WTC11 (cell line): ENCODE measurements at regions not wholly inside any gene's neighbourhood (a gene's known extent, or its start where the extent isn't known, plus 50 kb on each side); places are given as distances from the start of the nearest gene placed in this dataset.

Experiments used
- ATAC-seq: fragments of 200-7000 bp; cut with Tn5 transposase; 2 replicates; pipeline ENCODE4 v1.10.0; 2021; ENCODE audit warnings: mild to moderate bottlenecking, moderate library complexity
- CTCF ChIA-PET: fragments of 300-600 bp; sonication (Branson Sonifier 250); formaldehyde crosslinking; loops from one replicate; lab custom pipeline; 2021; ENCODE audit warnings: antibody characterized with exemption; lab: Charles Lee
- POLR2A ChIA-PET: fragments of 350-600 bp; sonication (Branson Sonifier 250); formaldehyde crosslinking; loops from one replicate; lab custom pipeline; 2021; ENCODE audit warnings: antibody characterized with exemption; lab: Charles Lee
- DNase-seq: peaks from one replicate; pipeline ENCODE4 v3.0.0; 2021; ENCODE audit warnings: low spot score
- H3K27ac Mint-ChIP-seq: 2 replicates; pipeline ENCODE4 v1.8.0; 2021; ENCODE audit warnings: mixed read lengths
- H3K27me3 Mint-ChIP-seq: 2 replicates; pipeline ENCODE4 v1.8.0; 2021; ENCODE audit warnings: low read depth, mild to moderate bottlenecking, moderate library complexity, mixed read lengths
- H3K36me3 Mint-ChIP-seq: 2 replicates; pipeline ENCODE4 v1.8.0; 2021; ENCODE audit warnings: mixed read lengths
- H3K4me1 Mint-ChIP-seq: 2 replicates; pipeline ENCODE4 v1.8.0; 2022; ENCODE audit warnings: mixed read lengths
- H3K4me3 Mint-ChIP-seq: 2 replicates; pipeline ENCODE4 v1.8.0; 2021; ENCODE audit warnings: mild to moderate bottlenecking, moderate library complexity, mixed read lengths
- H3K9me3 Mint-ChIP-seq: 2 replicates; pipeline ENCODE4 v1.8.0; 2021; ENCODE audit warnings: mixed read lengths
- ATF1 ChIP-seq: sonication (generic); formaldehyde crosslinking; IDR thresholded peaks from 2 replicates; pipeline ENCODE4 v1.8.1; 2023; ENCODE audit warnings: mild to moderate bottlenecking, moderate library complexity, missing genetic modification reagents
- CBFB ChIP-seq: sonication (generic); formaldehyde crosslinking; IDR thresholded peaks from 2 replicates; pipeline ENCODE4 v1.8.1; 2022; ENCODE audit warnings: mild to moderate bottlenecking, low read depth, missing genetic modification reagents
- ELF4 ChIP-seq: sonication (generic); formaldehyde crosslinking; IDR thresholded peaks from 2 replicates; pipeline ENCODE4 v1.8.1; 2022; ENCODE audit warnings: low read depth, mild to moderate bottlenecking, moderate library complexity, missing genetic modification reagents
- ESRRA ChIP-seq: sonication (generic); formaldehyde crosslinking; IDR thresholded peaks from 2 replicates; pipeline ENCODE4 v1.8.1; 2022; ENCODE audit warnings: mild to moderate bottlenecking, missing genetic modification reagents, borderline replicate concordance
- GRHL2 ChIP-seq: fragments of 250-450 bp; sonication (Bioruptor Pico); IDR thresholded peaks from 2 replicates; pipeline ENCODE4 v1.8.0; 2022; ENCODE audit warnings: mild to moderate bottlenecking, moderate library complexity; ENCODE audit not compliant: insufficient replicate concordance, severe bottlenecking
- HMGA2 ChIP-seq: fragments of 250-450 bp; sonication (Bioruptor Pico); IDR thresholded peaks from 2 replicates; pipeline ENCODE4 v1.4.0; 2021; ENCODE audit warnings: mild to moderate bottlenecking, moderate library complexity
- IRF2 ChIP-seq: sonication (generic); formaldehyde crosslinking; IDR thresholded peaks from 2 replicates; pipeline ENCODE4 v1.8.0; 2022; ENCODE audit warnings: low read depth, missing genetic modification reagents, borderline replicate concordance
- JUN ChIP-seq: sonication (generic); formaldehyde crosslinking; IDR thresholded peaks from 2 replicates; pipeline ENCODE4 v1.8.0; 2023; ENCODE audit warnings: mild to moderate bottlenecking, missing genetic modification reagents
- NR2C2 ChIP-seq: sonication (generic); formaldehyde crosslinking; IDR thresholded peaks from 2 replicates; pipeline ENCODE4 v1.8.0; 2022; ENCODE audit warnings: mild to moderate bottlenecking, missing genetic modification reagents
- RELA ChIP-seq: sonication (generic); formaldehyde crosslinking; IDR thresholded peaks from 2 replicates; pipeline ENCODE4 v1.8.1; 2022; ENCODE audit warnings: missing genetic modification reagents, mild to moderate bottlenecking, borderline replicate concordance
- TP53 ChIP-seq: sonication (generic); formaldehyde crosslinking; IDR thresholded peaks from 2 replicates; pipeline ENCODE4 v1.8.1; 2023; ENCODE audit warnings: mild to moderate bottlenecking, missing genetic modification reagents
- ZNF232 ChIP-seq: sonication (generic); formaldehyde crosslinking; IDR thresholded peaks from 2 replicates; pipeline ENCODE4 v1.8.0; 2022; ENCODE audit warnings: mild to moderate bottlenecking, missing genetic modification reagents
- ZNF263 ChIP-seq: sonication (generic); formaldehyde crosslinking; IDR thresholded peaks from 2 replicates; pipeline ENCODE4 v1.8.1; 2022; ENCODE audit warnings: low read depth, mild to moderate bottlenecking, moderate library complexity, missing genetic modification reagents
- ZNF317 ChIP-seq: sonication (generic); formaldehyde crosslinking; IDR thresholded peaks from 2 replicates; pipeline ENCODE4 v1.8.1; 2023; ENCODE audit warnings: low read depth, mild to moderate bottlenecking, moderate library complexity, missing genetic modification reagents, borderline replicate concordance
- ZNF396 ChIP-seq: fragments of 250-450 bp; sonication (Bioruptor Pico); IDR thresholded peaks from 2 replicates; pipeline ENCODE4 v1.8.0; 2021; ENCODE audit warnings: mild to moderate bottlenecking, moderate library complexity, borderline replicate concordance
- ZNF671 ChIP-seq: fragments of 250-450 bp; sonication (Bioruptor Pico); IDR thresholded peaks from 2 replicates; pipeline ENCODE4 v1.8.0; 2021; ENCODE audit warnings: mild to moderate bottlenecking
- TF ChIP-seq, protein P1 (sequence below): sonication (generic); formaldehyde crosslinking; IDR thresholded peaks from 2 replicates; pipeline ENCODE4 v1.8.0; 2023; ENCODE audit warnings: mild to moderate bottlenecking, missing genetic modification reagents
- TF ChIP-seq, protein P2 (sequence below): sonication (generic); formaldehyde crosslinking; IDR thresholded peaks from 2 replicates; pipeline ENCODE4 v1.8.1; 2022; ENCODE audit warnings: low read depth, missing genetic modification reagents, borderline replicate concordance
- TF ChIP-seq, protein P3 (sequence below): sonication (generic); formaldehyde crosslinking; IDR thresholded peaks from 2 replicates; pipeline ENCODE4 v1.8.0; 2023; ENCODE audit warnings: missing genetic modification reagents
- TF ChIP-seq, protein P4 (sequence below): sonication (generic); formaldehyde crosslinking; IDR thresholded peaks from 2 replicates; pipeline ENCODE4 v1.8.1; 2023; ENCODE audit warnings: mild to moderate bottlenecking, moderate library complexity, missing genetic modification reagents
- TF ChIP-seq, protein P5 (sequence below): sonication (generic); formaldehyde crosslinking; IDR thresholded peaks from 2 replicates; pipeline ENCODE4 v1.8.1; 2023; ENCODE audit warnings: mild to moderate bottlenecking, missing genetic modification reagents

DNA sequence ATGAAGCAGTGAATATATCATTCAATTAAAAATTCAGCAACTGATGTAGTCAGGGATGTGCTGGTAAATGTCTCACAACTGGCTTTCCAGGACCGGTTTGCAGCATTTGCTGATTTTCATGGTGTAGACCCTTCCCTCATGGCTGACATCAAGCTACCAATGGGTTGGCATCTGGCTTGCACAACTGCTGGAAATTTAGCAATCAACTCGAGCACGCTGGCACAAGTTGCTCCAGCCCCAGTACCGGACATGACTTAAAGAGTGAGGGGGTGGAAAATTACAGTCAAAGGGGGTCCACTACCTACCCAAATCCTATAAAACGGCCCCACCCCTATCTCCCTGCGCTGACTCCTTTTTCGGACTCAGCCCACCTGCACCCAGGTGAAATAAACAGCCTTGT, 198.4 kb upstream of the NRP1 start:
- ATAC-seq (no peak), DNase-seq (no peak)
- no peak overlapping the region for H3K27ac Mint-ChIP-seq
- ChIA-PET POLR2A (no interaction called here), CTCF (no interaction called here)
- peaks cover 12% of the 10 kb centered on the region for H3K36me3 Mint-ChIP-seq
- peaks cover 35% of the 10 kb centered on the region for H3K4me1 Mint-ChIP-seq
- TF ChIP-seq IRF2 (CRISPR knock-in tag), result no peak
- TF ChIP-seq, protein P1, sequence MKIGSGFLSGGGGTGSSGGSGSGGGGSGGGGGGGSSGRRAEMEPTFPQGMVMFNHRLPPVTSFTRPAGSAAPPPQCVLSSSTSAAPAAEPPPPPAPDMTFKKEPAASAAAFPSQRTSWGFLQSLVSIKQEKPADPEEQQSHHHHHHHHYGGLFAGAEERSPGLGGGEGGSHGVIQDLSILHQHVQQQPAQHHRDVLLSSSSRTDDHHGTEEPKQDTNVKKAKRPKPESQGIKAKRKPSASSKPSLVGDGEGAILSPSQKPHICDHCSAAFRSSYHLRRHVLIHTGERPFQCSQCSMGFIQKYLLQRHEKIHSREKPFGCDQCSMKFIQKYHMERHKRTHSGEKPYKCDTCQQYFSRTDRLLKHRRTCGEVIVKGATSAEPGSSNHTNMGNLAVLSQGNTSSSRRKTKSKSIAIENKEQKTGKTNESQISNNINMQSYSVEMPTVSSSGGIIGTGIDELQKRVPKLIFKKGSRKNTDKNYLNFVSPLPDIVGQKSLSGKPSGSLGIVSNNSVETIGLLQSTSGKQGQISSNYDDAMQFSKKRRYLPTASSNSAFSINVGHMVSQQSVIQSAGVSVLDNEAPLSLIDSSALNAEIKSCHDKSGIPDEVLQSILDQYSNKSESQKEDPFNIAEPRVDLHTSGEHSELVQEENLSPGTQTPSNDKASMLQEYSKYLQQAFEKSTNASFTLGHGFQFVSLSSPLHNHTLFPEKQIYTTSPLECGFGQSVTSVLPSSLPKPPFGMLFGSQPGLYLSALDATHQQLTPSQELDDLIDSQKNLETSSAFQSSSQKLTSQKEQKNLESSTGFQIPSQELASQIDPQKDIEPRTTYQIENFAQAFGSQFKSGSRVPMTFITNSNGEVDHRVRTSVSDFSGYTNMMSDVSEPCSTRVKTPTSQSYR (CRISPR knock-in tag), result no peak
- no peak for TF ChIP-seq ZNF396 (CRISPR knock-in tag)
- H3K27me3 Mint-ChIP-seq, result no peaks in the 10 kb centered on the region
- no peak overlapping the region for H3K4me3 Mint-ChIP-seq
- H3K9me3 Mint-ChIP-seq, result peaks cover 20% of the 10 kb centered on the region

DNA sequence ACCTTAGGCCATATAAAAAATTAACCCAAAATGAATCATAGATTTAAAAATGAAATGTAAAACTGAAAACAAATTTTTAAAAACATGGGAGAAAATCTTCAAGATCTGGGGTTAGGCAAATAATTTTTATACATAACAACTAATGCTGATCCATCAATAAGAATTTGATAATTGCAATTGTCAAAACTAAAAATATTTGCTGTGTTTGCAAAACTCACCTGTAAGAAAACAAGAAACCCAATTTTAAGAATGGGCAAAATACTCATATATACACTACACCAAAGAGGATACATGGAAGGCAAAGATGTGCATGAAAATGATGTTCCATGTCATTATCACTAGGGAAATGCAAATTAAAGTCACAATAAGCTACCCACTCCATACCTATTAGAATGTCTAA, 194.8 kb upstream of the NRP1 start:
- ChIA-PET POLR2A (no interaction called here), CTCF (no interaction called here)
- Mint-ChIP-seq H3K36me3 (peaks cover 12% of the 10 kb centered on the region), H3K4me3 (no peak overlapping the region), H3K4me1 (peaks cover 33% of the 10 kb centered on the region), H3K9me3 (peaks cover 20% of the 10 kb centered on the region), H3K27ac (no peak overlapping the region), H3K27me3 (no peaks in the 10 kb centered on the region)
- no peak for ATAC-seq
- TF ChIP-seq IRF2 (CRISPR knock-in tag) (no peak), NR2C2 (CRISPR knock-in tag) (no peak), GRHL2 (CRISPR knock-in tag) (no peak), ZNF671 (CRISPR knock-in tag) (no peak), ZNF396 (CRISPR knock-in tag) (no peak), JUN (CRISPR knock-in tag) (no peak)
- TF ChIP-seq, protein P2, sequence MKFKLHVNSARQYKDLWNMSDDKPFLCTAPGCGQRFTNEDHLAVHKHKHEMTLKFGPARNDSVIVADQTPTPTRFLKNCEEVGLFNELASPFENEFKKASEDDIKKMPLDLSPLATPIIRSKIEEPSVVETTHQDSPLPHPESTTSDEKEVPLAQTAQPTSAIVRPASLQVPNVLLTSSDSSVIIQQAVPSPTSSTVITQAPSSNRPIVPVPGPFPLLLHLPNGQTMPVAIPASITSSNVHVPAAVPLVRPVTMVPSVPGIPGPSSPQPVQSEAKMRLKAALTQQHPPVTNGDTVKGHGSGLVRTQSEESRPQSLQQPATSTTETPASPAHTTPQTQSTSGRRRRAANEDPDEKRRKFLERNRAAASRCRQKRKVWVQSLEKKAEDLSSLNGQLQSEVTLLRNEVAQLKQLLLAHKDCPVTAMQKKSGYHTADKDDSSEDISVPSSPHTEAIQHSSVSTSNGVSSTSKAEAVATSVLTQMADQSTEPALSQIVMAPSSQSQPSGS (CRISPR knock-in tag), result no peak
- DNase-seq, result no peak

DNA sequence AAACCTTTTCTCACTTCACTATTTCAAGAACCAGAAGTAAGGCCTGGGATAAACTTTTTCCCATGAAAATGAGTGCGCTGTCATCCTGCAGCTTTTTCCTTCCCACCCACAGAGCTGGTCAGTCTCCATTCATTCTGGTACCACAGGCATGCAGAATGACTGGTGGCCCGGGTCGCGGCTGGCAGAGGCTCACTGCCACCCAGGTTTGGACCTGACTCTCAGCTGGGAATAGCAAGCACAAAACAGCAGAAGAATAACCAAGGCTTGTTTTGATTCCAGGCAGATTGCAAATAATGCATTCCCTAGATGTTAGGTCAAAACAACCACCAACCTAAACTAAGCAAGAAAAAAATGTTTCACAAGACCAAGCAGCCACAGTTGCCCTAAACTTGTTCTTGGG, 190.5 kb upstream of the NRP1 start:
- TF ChIP-seq, protein P3, sequence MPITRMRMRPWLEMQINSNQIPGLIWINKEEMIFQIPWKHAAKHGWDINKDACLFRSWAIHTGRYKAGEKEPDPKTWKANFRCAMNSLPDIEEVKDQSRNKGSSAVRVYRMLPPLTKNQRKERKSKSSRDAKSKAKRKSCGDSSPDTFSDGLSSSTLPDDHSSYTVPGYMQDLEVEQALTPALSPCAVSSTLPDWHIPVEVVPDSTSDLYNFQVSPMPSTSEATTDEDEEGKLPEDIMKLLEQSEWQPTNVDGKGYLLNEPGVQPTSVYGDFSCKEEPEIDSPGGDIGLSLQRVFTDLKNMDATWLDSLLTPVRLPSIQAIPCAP (CRISPR knock-in tag), result no peak
- TF ChIP-seq ZNF317 (CRISPR knock-in tag) (no peak), RELA (no peak), ZNF263 (no peak), NR2C2 (CRISPR knock-in tag) (no peak), CBFB (CRISPR knock-in tag) (no peak), ESRRA (no peak), GRHL2 (CRISPR knock-in tag) (no peak), HMGA2 (CRISPR knock-in tag) (no peak), ATF1 (CRISPR knock-in tag) (no peak), ZNF232 (CRISPR knock-in tag) (no peak), ELF4 (CRISPR knock-in tag) (no peak), TP53 (CRISPR knock-in tag) (no peak)
- TF ChIP-seq, protein P4, sequence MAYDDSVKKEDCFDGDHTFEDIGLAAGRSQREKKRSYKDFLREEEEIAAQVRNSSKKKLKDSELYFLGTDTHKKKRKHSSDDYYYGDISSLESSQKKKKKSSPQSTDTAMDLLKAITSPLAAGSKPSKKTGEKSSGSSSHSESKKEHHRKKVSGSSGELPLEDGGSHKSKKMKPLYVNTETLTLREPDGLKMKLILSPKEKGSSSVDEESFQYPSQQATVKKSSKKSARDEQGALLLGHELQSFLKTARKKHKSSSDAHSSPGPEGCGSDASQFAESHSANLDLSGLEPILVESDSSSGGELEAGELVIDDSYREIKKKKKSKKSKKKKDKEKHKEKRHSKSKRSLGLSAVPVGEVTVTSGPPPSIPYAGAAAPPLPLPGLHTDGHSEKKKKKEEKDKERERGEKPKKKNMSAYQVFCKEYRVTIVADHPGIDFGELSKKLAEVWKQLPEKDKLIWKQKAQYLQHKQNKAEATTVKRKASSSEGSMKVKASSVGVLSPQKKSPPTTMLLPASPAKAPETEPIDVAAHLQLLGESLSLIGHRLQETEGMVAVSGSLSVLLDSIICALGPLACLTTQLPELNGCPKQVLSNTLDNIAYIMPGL (CRISPR knock-in tag), result no peak
- TF ChIP-seq, protein P2 (CRISPR knock-in tag), result no peak
- TF ChIP-seq, protein P5, sequence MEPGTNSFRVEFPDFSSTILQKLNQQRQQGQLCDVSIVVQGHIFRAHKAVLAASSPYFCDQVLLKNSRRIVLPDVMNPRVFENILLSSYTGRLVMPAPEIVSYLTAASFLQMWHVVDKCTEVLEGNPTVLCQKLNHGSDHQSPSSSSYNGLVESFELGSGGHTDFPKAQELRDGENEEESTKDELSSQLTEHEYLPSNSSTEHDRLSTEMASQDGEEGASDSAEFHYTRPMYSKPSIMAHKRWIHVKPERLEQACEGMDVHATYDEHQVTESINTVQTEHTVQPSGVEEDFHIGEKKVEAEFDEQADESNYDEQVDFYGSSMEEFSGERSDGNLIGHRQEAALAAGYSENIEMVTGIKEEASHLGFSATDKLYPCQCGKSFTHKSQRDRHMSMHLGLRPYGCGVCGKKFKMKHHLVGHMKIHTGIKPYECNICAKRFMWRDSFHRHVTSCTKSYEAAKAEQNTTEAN, result no peak
- Mint-ChIP-seq H3K36me3 (peaks cover 6% of the 10 kb centered on the region), H3K4me3 (no peak overlapping the region), H3K4me1 (peaks cover 36% of the 10 kb centered on the region), H3K9me3 (peaks cover 12% of the 10 kb centered on the region), H3K27me3 (no peaks in the 10 kb centered on the region), H3K27ac (no peak overlapping the region)
- ATAC-seq (no peak), DNase-seq (no peak)
- POLR2A ChIA-PET, result no interaction called here
- CTCF ChIA-PET, result no interaction called here
